22Rv1 (cell line): ENCODE measurements at regions not wholly inside any gene's neighbourhood (a gene's known extent, or its start where the extent isn't known, plus 50 kb on each side); places are given as distances from the start of the nearest gene placed in this dataset.

Experiments
- ZFX ChIP-seq: fragments of 450-650 bp; IDR thresholded peaks from 2 replicates; pipeline ENCODE4 v1.6.1; 2017; ENCODE audit warnings: antibody characterized with exemption, borderline replicate concordance
- TF ChIP-seq, protein P1 (sequence below): fragments of 450-650 bp; IDR thresholded peaks from 2 replicates; pipeline ENCODE4 v1.5.1; 2017; ENCODE audit warnings: mild to moderate bottlenecking

DNA sequence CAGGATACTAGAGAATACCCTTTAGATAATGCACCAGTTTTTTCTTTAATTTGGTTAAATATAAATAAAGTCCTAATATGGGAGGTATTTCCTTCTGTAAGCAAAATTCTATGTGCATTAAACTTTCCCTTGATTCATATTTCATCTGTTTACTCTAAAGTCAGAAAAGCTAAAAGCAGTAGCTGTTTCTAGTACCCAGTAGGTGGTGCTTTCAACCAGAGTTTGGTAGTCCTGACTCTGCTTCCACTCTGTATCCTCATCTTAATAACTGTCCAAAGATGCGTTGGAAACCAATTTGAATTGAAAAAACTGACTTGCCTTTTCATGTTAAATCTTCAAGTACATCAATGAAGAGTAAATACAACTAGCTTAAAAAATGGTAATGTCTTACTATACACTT is 1065.2 kb downstream of the JRKL start:
- TF ChIP-seq, protein P1, sequence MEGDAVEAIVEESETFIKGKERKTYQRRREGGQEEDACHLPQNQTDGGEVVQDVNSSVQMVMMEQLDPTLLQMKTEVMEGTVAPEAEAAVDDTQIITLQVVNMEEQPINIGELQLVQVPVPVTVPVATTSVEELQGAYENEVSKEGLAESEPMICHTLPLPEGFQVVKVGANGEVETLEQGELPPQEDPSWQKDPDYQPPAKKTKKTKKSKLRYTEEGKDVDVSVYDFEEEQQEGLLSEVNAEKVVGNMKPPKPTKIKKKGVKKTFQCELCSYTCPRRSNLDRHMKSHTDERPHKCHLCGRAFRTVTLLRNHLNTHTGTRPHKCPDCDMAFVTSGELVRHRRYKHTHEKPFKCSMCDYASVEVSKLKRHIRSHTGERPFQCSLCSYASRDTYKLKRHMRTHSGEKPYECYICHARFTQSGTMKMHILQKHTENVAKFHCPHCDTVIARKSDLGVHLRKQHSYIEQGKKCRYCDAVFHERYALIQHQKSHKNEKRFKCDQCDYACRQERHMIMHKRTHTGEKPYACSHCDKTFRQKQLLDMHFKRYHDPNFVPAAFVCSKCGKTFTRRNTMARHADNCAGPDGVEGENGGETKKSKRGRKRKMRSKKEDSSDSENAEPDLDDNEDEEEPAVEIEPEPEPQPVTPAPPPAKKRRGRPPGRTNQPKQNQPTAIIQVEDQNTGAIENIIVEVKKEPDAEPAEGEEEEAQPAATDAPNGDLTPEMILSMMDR, result peak; percentile 43
- no peak for TF ChIP-seq ZFX
